ENCODE measurements at regions not wholly inside any gene's neighbourhood (a gene's known extent, or its start where the extent isn't known, plus 50 kb on each side); places are given as distances from the start of the nearest gene placed in this dataset.

DNA sequence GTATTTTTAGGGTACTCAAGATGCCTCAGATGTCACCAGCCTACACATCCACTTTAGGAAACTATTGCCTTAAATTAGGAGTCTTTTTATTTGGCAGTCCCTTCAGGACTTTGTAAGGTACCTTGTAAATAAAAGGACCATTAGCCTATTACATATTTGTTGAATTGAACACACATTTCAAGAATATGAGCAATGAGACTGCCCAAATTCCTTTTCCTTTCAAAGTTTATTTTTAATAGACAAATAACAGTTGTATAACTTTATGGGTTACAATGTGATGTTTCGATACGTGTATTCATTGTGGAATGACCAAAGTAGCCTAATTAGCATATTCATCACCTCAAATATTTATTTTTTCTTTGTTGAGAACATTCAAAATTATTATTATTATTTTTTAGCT lies 176.7 kb upstream of the PDZRN3 start:
- Histone ChIP-seq H3K9me3 (ENCODE audit: control insufficient read depth, low read depth, low read length) (no peaks in the 10 kb centered on the region), H3K4me3 (ENCODE audit: control insufficient read depth in 2 of 3, extremely low read depth in 1 of 3, insufficient read depth in 2 of 3, low read depth in 1 of 3, low read length in 3 of 3) (no peak overlapping the region), H3K4me2 (ENCODE audit: control insufficient read depth, extremely low read depth, insufficient read depth, low read depth, low read length) (no peak overlapping the region), H3K27ac (ENCODE audit: control insufficient read depth, insufficient read depth, low read length) (no peak overlapping the region), H3K79me2 (ENCODE audit: control insufficient read depth, insufficient read depth, low read length) (no peaks in the 10 kb centered on the region), H4K20me1 (ENCODE audit: control insufficient read depth, extremely low read depth, insufficient read depth, low read length) (no peaks in the 10 kb centered on the region), H3K27me3 (ENCODE audit: control insufficient read depth, extremely low read depth, insufficient read depth, low read length) (no peaks in the 10 kb centered on the region), H3K9me1 (ENCODE audit: control insufficient read depth, extremely low read depth, insufficient read depth, low read length) (no peaks in the 10 kb centered on the region), H3K4me1 (ENCODE audit: control insufficient read depth, extremely low read depth, insufficient read depth, low read length) (no peaks in the 10 kb centered on the region), H3K9ac (ENCODE audit: control insufficient read depth, extremely low read depth, insufficient read depth, low read length) (no peak overlapping the region), H3K36me3 (ENCODE audit: control insufficient read depth in 2 of 2, extremely low read depth in 1 of 2, insufficient read depth in 2 of 2, low read length in 2 of 2) (no peaks in the 10 kb centered on the region), H2AFZ (ENCODE audit: control insufficient read depth, low read length) (no peak overlapping the region)
- DNase-seq (ENCODE audit: low read depth, low spot score) (no peak), FAIRE-seq (no peak)
- TF ChIP-seq, protein P1, sequence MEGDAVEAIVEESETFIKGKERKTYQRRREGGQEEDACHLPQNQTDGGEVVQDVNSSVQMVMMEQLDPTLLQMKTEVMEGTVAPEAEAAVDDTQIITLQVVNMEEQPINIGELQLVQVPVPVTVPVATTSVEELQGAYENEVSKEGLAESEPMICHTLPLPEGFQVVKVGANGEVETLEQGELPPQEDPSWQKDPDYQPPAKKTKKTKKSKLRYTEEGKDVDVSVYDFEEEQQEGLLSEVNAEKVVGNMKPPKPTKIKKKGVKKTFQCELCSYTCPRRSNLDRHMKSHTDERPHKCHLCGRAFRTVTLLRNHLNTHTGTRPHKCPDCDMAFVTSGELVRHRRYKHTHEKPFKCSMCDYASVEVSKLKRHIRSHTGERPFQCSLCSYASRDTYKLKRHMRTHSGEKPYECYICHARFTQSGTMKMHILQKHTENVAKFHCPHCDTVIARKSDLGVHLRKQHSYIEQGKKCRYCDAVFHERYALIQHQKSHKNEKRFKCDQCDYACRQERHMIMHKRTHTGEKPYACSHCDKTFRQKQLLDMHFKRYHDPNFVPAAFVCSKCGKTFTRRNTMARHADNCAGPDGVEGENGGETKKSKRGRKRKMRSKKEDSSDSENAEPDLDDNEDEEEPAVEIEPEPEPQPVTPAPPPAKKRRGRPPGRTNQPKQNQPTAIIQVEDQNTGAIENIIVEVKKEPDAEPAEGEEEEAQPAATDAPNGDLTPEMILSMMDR (optimal IDR thresholded peaks at IDR 0.05 in 1 of 3, IDR thresholded peaks at IDR 0.05 in 1 of 3, conservative IDR thresholded peaks at IDR 0.05 in 1 of 3; ENCODE audit: extremely low read depth in 1 of 3, insufficient read depth in 2 of 3, low read length in 3 of 3), result no peak
- TF ChIP-seq EZH2 (IDR thresholded peaks at IDR 0.05; ENCODE audit: low read length), result no peak
- dilution Hi-C loops (cut with MboI; ENCODE audit: extremely low pct_ligation_motif_present, low sequenced_read_pairs), result no loop called here

DNA sequence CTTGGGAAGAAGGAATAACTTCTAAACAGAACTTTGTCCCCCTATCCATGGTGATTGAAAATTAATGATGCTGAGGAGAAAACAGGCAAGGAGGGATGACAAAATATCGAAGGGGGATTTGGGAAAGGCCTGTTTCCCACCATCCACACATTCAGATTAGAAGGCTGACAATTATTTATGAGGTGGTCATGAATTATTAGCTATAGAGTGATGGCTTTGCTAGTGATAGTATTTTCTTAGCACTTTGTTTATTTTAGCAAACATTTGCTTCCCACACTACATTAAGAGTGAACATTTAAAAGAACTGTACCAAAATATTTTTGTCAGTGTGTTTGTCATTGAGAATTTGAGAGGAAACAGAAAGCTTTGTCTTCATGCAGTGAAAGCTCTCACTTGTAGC lies 172.6 kb upstream of the PDZRN3 start:
- no peaks in the 10 kb centered on the region for H3K9me3 ChIP-seq (ENCODE audit: control insufficient read depth, low read depth, low read length)
- no peak for TF ChIP-seq EZH2 (IDR thresholded peaks at IDR 0.05; ENCODE audit: low read length)
- no peaks in the 10 kb centered on the region for H3K4me1 ChIP-seq (ENCODE audit: control insufficient read depth, extremely low read depth, insufficient read depth, low read length)
- H3K27ac ChIP-seq (ENCODE audit: control insufficient read depth, insufficient read depth, low read length), result no peak overlapping the region
- FAIRE-seq (no peak), DNase-seq (ENCODE audit: low read depth, low spot score) (no peak)
- no peaks in the 10 kb centered on the region for H3K27me3 ChIP-seq (ENCODE audit: control insufficient read depth, extremely low read depth, insufficient read depth, low read length)
- H3K79me2 ChIP-seq (ENCODE audit: control insufficient read depth, insufficient read depth, low read length), result no peaks in the 10 kb centered on the region
- H4K20me1 ChIP-seq (ENCODE audit: control insufficient read depth, extremely low read depth, insufficient read depth, low read length), result no peaks in the 10 kb centered on the region
- H2AFZ ChIP-seq (ENCODE audit: control insufficient read depth, low read length), result no peak overlapping the region
- no peak overlapping the region for H3K9ac ChIP-seq (ENCODE audit: control insufficient read depth, extremely low read depth, insufficient read depth, low read length)
- H3K36me3 ChIP-seq (ENCODE audit: control insufficient read depth in 2 of 2, extremely low read depth in 1 of 2, insufficient read depth in 2 of 2, low read length in 2 of 2), result no peaks in the 10 kb centered on the region
- no peaks in the 10 kb centered on the region for H3K9me1 ChIP-seq (ENCODE audit: control insufficient read depth, extremely low read depth, insufficient read depth, low read length)
- H3K4me3 ChIP-seq (ENCODE audit: control insufficient read depth in 2 of 3, extremely low read depth in 1 of 3, insufficient read depth in 2 of 3, low read depth in 1 of 3, low read length in 3 of 3), result no peak overlapping the region
- H3K4me2 ChIP-seq (ENCODE audit: control insufficient read depth, extremely low read depth, insufficient read depth, low read depth, low read length), result no peak overlapping the region
- dilution Hi-C loops (cut with MboI; ENCODE audit: extremely low pct_ligation_motif_present, low sequenced_read_pairs), result no loop called here

DNA sequence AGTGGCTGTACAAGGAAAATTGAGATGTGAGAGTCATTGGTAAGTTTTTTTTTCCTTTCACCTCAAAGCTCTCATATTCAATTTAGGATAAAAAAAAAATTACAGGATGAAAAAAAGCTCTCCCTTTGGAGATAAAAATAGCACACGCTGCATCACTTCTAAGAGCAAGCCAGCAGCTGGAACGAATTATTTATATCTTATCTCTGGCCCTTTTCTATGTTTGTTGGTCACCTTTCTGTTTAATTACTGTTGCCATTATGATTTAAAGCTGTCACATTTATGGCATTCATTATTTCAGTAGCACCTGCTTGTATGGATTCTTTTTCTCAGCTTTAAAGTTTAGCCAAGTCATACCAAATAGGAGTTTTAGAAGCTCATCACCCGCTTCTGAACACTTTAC lies 171.6 kb upstream of the PDZRN3 start:
- dilution Hi-C loops (cut with MboI; ENCODE audit: extremely low pct_ligation_motif_present, low sequenced_read_pairs), result no loop called here
- H3K4me2 ChIP-seq (ENCODE audit: control insufficient read depth, extremely low read depth, insufficient read depth, low read depth, low read length), result no peak overlapping the region

More for the DNA sequence above, 171.6 kb upstream of the PDZRN3 start:
- H2AFZ ChIP-seq (ENCODE audit: control insufficient read depth, low read length), result no peak overlapping the region
- no peak overlapping the region for H3K9ac ChIP-seq (ENCODE audit: control insufficient read depth, extremely low read depth, insufficient read depth, low read length)
- FAIRE-seq (no peak), DNase-seq (ENCODE audit: low read depth, low spot score) (no peak)
- H3K36me3 ChIP-seq (ENCODE audit: control insufficient read depth in 2 of 2, extremely low read depth in 1 of 2, insufficient read depth in 2 of 2, low read length in 2 of 2), result no peaks in the 10 kb centered on the region
- H3K9me1 ChIP-seq (ENCODE audit: control insufficient read depth, extremely low read depth, insufficient read depth, low read length), result no peaks in the 10 kb centered on the region
- no peaks in the 10 kb centered on the region for H3K4me1 ChIP-seq (ENCODE audit: control insufficient read depth, extremely low read depth, insufficient read depth, low read length)
- no peak overlapping the region for H3K27ac ChIP-seq (ENCODE audit: control insufficient read depth, insufficient read depth, low read length)
- H3K9me3 ChIP-seq (ENCODE audit: control insufficient read depth, low read depth, low read length), result no peaks in the 10 kb centered on the region
- TF ChIP-seq, protein P1 (optimal IDR thresholded peaks at IDR 0.05 in 1 of 3, IDR thresholded peaks at IDR 0.05 in 1 of 3, conservative IDR thresholded peaks at IDR 0.05 in 1 of 3; ENCODE audit: extremely low read depth in 1 of 3, insufficient read depth in 2 of 3, low read length in 3 of 3), result no peak
- TF ChIP-seq EZH2 (IDR thresholded peaks at IDR 0.05; ENCODE audit: low read length), result no peak
- no peaks in the 10 kb centered on the region for H3K27me3 ChIP-seq (ENCODE audit: control insufficient read depth, extremely low read depth, insufficient read depth, low read length)
- H3K4me3 ChIP-seq (ENCODE audit: control insufficient read depth in 2 of 3, extremely low read depth in 1 of 3, insufficient read depth in 2 of 3, low read depth in 1 of 3, low read length in 3 of 3), result no peak overlapping the region
- H3K79me2 ChIP-seq (ENCODE audit: control insufficient read depth, insufficient read depth, low read length), result no peaks in the 10 kb centered on the region
- no peaks in the 10 kb centered on the region for H4K20me1 ChIP-seq (ENCODE audit: control insufficient read depth, extremely low read depth, insufficient read depth, low read length)
